ENCODE measurements at regions not wholly inside any gene's neighbourhood (a gene's known extent, or its start where the extent isn't known, plus 50 kb on each side); places are given as distances from the start of the nearest gene placed in this dataset.

DNA sequence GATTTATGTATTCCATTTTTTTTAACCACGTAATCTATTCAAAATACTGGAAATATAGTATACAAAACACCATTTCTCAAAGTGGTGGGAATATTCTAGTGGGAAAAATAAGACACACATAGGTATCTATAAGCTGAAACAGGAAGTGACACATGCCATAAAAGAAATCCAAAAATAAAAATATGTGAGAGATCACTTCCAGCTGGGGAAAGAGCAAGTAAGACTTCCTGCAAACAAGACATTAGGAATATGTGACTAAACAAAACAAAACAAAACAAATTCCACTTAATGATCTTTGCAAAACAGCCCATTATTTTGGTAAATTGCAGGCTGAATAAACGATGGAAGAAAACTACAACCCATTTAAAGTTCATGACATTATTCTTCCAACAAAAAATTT, 107.3 kb upstream of the CEP126 start:
- Histone ChIP-seq H2BK120ac (ENCODE audit: low read depth, low read length, poor library complexity, severe bottlenecking) (no peak overlapping the region), H4K8ac (replicated peaks; ENCODE audit: insufficient read length, low read depth, low read length) (no peak overlapping the region)
- no peaks in the 10 kb centered on the region; a peak in 1 of 4 replicates for H3K4me1 Mint-ChIP-seq

More for the DNA sequence above, 107.3 kb upstream of the CEP126 start:
- H2BK20ac ChIP-seq (ENCODE audit: low read depth, low read length, poor library complexity, severe bottlenecking), result no peak overlapping the region
- no peak overlapping the region for H2AK5ac ChIP-seq (ENCODE audit: insufficient read length, low read length)
- H3K56ac ChIP-seq (ENCODE audit: insufficient read length, low read depth, low read length), result no peak overlapping the region
- no peak overlapping the region for H3K27ac Mint-ChIP-seq
- H3K14ac ChIP-seq (ENCODE audit: insufficient read depth, low read length), result no peak overlapping the region
- no peak overlapping the region for H2BK15ac ChIP-seq (ENCODE audit: low read depth, low read length)
- H2BK5ac ChIP-seq (ENCODE audit: insufficient read length, low read length), result no peak overlapping the region
- H3K79me2 ChIP-seq (ENCODE audit: insufficient read depth, low read length), result no peaks in the 10 kb centered on the region
- peaks cover 1 to 3% of the 10 kb centered on the region in 2 experiments; a peak in 1 of 5 replicates for H3K9me3 Mint-ChIP-seq
- H4K5ac ChIP-seq (ENCODE audit: insufficient read length, low read depth, low read length), result no peak overlapping the region
- no peak overlapping the region for H3K4me3 Mint-ChIP-seq
- H3K36me3 Mint-ChIP-seq (ENCODE audit: insufficient read depth in 1 of 3, low read depth in 3 of 3), result no peaks in the 10 kb centered on the region
- no CpG with 5 or more reads among the region's 2 CpGs for WGBS (ENCODE audit: extremely low coverage, insufficient read length, low lambda C conversion rate)
- H3K79me1 ChIP-seq (ENCODE audit: insufficient read depth, low read depth, low read length, poor library complexity, severe bottlenecking), result no peaks in the 10 kb centered on the region
- H3K9ac ChIP-seq (ENCODE audit: extremely low read depth, insufficient read length, low read length), result no peak overlapping the region
- no peak overlapping the region for H3K4ac ChIP-seq (ENCODE audit: low read depth, low read length)
- no peaks in the 10 kb centered on the region for H3K23me2 ChIP-seq (ENCODE audit: insufficient read length, low read depth, low read length, poor library complexity, severe bottlenecking)
- H2BK12ac ChIP-seq (ENCODE audit: insufficient read length, low read depth, low read length), result no peak overlapping the region
- DNase-seq, result no peak
- no peak overlapping the region for H3K18ac ChIP-seq (ENCODE audit: insufficient read length, low read depth, low read length)
- no peak overlapping the region for H3T11ph ChIP-seq (ENCODE audit: low read length)
- H3K27me3 ChIP-seq (ENCODE audit: insufficient read depth, low read length), result no peaks in the 10 kb centered on the region
- TF ChIP-seq, protein P1, sequence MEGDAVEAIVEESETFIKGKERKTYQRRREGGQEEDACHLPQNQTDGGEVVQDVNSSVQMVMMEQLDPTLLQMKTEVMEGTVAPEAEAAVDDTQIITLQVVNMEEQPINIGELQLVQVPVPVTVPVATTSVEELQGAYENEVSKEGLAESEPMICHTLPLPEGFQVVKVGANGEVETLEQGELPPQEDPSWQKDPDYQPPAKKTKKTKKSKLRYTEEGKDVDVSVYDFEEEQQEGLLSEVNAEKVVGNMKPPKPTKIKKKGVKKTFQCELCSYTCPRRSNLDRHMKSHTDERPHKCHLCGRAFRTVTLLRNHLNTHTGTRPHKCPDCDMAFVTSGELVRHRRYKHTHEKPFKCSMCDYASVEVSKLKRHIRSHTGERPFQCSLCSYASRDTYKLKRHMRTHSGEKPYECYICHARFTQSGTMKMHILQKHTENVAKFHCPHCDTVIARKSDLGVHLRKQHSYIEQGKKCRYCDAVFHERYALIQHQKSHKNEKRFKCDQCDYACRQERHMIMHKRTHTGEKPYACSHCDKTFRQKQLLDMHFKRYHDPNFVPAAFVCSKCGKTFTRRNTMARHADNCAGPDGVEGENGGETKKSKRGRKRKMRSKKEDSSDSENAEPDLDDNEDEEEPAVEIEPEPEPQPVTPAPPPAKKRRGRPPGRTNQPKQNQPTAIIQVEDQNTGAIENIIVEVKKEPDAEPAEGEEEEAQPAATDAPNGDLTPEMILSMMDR (conservative IDR thresholded peaks at IDR 0.05), result no peak
- H4K20me1 ChIP-seq (ENCODE audit: control insufficient read depth, insufficient read depth, insufficient read length), result no peaks in the 10 kb centered on the region
- H3K4me2 ChIP-seq (ENCODE audit: insufficient read depth, insufficient read length, low read length), result no peak overlapping the region
- no peaks in the 10 kb centered on the region for H3K27me3 Mint-ChIP-seq (ENCODE audit: low read depth)
- no peak overlapping the region for H3K23ac ChIP-seq (ENCODE audit: insufficient read length, low read depth, low read length)
- no peak overlapping the region for H2AFZ ChIP-seq (ENCODE audit: low read length)
- H3K9me3 ChIP-seq (ENCODE audit: control insufficient read depth, low read depth, low read length), result no peaks in the 10 kb centered on the region
- H3K4me1 ChIP-seq (ENCODE audit: insufficient read depth, low read length), result no peaks in the 10 kb centered on the region
- H3K27ac ChIP-seq (ENCODE audit: insufficient read length, low read depth, low read length), result no peak overlapping the region
- H4K91ac ChIP-seq (ENCODE audit: insufficient read length, low read depth, low read length), result no peak overlapping the region

Measured in H9 (cell line).